SK-N-SH treated with all-trans-retinoic acid at 6 μM for 48 hours (cell line): ENCODE measurements at regions not wholly inside any gene's neighbourhood (a gene's known extent, or its start where the extent isn't known, plus 50 kb on each side); places are given as distances from the start of the nearest gene placed in this dataset.
A peak's percentile ranks its signal among the peaks of the same experiment; 100 is the strongest.

ENCODE experiments used
- ATAC-seq: fragments of 200-7000 bp; cut with Tn5 transposase; 3 replicates; pipeline ENCODE4 v1.9.1; 2020; ENCODE audit warnings: mild to moderate bottlenecking, moderate library complexity
- ARNTL ChIP-seq: fragments of 450-650 bp; formaldehyde crosslinking; IDR thresholded peaks from 2 replicates; pipeline ENCODE4 v1.5.0; 2020; ENCODE audit warnings: low read depth, mild to moderate bottlenecking, moderate library complexity, borderline replicate concordance
- BACH2 ChIP-seq: fragments of 250-450 bp; sonication (Bioruptor Pico); IDR thresholded peaks from 2 replicates; pipeline ENCODE4 v1.9.0; 2021; ENCODE audit warnings: mild to moderate bottlenecking, borderline replicate concordance
- GLIS3 ChIP-seq: fragments of 250-450 bp; sonication (Bioruptor Pico); IDR thresholded peaks from 2 replicates; pipeline ENCODE4 v1.5.0; 2020; ENCODE audit warnings: mild to moderate bottlenecking, moderate library complexity
- ISL1 ChIP-seq: fragments of 250-450 bp; sonication (Bioruptor Pico); IDR thresholded peaks from 2 replicates; pipeline ENCODE4 v2.1.2; 2022; ENCODE audit warnings: mild to moderate bottlenecking, moderate library complexity
- OSR1 ChIP-seq: fragments of 250-450 bp; sonication (Bioruptor Pico); IDR thresholded peaks from 2 replicates; pipeline ENCODE4 v1.8.0; 2022; ENCODE audit warnings: moderate library complexity, mild to moderate bottlenecking, inconsistent platforms
- PPARA ChIP-seq: fragments of 250-450 bp; sonication (Bioruptor Pico); IDR thresholded peaks from 2 replicates; pipeline ENCODE4 v1.5.0; 2020; ENCODE audit warnings: mild to moderate bottlenecking, borderline replicate concordance
- RARB ChIP-seq: fragments of 250-450 bp; sonication (Bioruptor Pico); IDR thresholded peaks from 2 replicates; pipeline ENCODE4 v1.8.0; 2021; ENCODE audit warnings: mild to moderate bottlenecking, moderate library complexity
- SNAI2 ChIP-seq: fragments of 250-450 bp; sonication (Bioruptor Pico); IDR thresholded peaks from 2 replicates; pipeline ENCODE4 v1.5.0; 2020; ENCODE audit warnings: mild to moderate bottlenecking, moderate library complexity
- TOX ChIP-seq: fragments of 250-450 bp; sonication (Bioruptor Pico); IDR thresholded peaks from 2 replicates; pipeline ENCODE4 v1.8.0; 2021; ENCODE audit warnings: mild to moderate bottlenecking, moderate library complexity, borderline replicate concordance
- ZC3H10 ChIP-seq: fragments of 250-450 bp; sonication (Bioruptor Pico); IDR thresholded peaks from 2 replicates; pipeline ENCODE4 v1.5.1; 2021; ENCODE audit warnings: mild to moderate bottlenecking, moderate library complexity
- ZFP3 ChIP-seq: fragments of 250-450 bp; sonication (Bioruptor Pico); IDR thresholded peaks from 2 replicates; pipeline ENCODE4 v1.5.0; 2020; ENCODE audit warnings: mild to moderate bottlenecking, moderate library complexity
- ZNF565 ChIP-seq: fragments of 450-650 bp; formaldehyde crosslinking; conservative IDR thresholded peaks from 2 replicates; pipeline ENCODE4 v1.5.0; 2020; ENCODE audit warnings: low read depth, mild to moderate bottlenecking, moderate library complexity
- ZNF70 ChIP-seq: fragments of 450-650 bp; formaldehyde crosslinking; IDR thresholded peaks from 2 replicates; pipeline ENCODE4 v1.5.0; 2020; ENCODE audit warnings: mild to moderate bottlenecking, moderate library complexity
- ZNF8 ChIP-seq: fragments of 450-650 bp; formaldehyde crosslinking; IDR thresholded peaks from 2 replicates; pipeline ENCODE4 v1.5.0; 2020; ENCODE audit warnings: mild to moderate bottlenecking, moderate library complexity
- TF ChIP-seq, protein P1 (sequence below): fragments of 250-450 bp; sonication (Bioruptor Pico); IDR thresholded peaks from 2 replicates; pipeline ENCODE4 v1.8.0; 2021; ENCODE audit warnings: low read depth, mild to moderate bottlenecking, moderate library complexity, borderline replicate concordance
- TF ChIP-seq, protein P2 (sequence below): fragments of 250-450 bp; sonication (Bioruptor Pico); IDR thresholded peaks from 2 replicates; pipeline ENCODE4 v1.5.0; 2020; ENCODE audit warnings: mild to moderate bottlenecking, moderate library complexity
- TF ChIP-seq, protein P3 (sequence below): fragments of 250-450 bp; sonication (Bioruptor Pico); IDR thresholded peaks from 2 replicates; pipeline ENCODE4 v1.5.1; 2020; ENCODE audit warnings: low read depth, mild to moderate bottlenecking, moderate library complexity
- TF ChIP-seq, protein P4 (sequence below): fragments of 250-450 bp; sonication (Bioruptor Pico); IDR thresholded peaks from 2 replicates; pipeline ENCODE4 v1.8.0; 2020; ENCODE audit warnings: mild to moderate bottlenecking, moderate library complexity, borderline replicate concordance

DNA sequence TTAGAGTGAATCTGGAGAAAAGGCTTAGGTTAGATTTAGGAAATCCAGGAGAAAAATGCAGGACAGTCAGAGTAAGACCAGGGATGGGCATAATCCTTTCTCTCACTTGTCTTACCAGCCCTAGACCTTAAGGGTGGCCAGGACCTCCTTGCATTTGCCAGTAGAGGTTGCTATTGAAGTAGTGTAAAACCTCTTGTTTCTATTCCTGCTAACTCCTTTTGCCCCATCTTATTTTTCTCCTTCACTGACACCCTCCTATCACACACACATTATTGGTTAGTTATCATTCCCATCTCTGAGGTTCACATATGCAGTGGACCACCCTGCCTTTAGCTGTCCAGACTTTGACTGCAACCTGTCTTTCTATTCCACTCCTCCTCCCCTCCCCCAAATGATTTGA, 75.0 kb upstream of the MACF1 start:
- peak; percentile 84 for ATAC-seq
- TF ChIP-seq BACH2 (CRISPR knock-in tag), result no peak
- TF ChIP-seq, protein P1, sequence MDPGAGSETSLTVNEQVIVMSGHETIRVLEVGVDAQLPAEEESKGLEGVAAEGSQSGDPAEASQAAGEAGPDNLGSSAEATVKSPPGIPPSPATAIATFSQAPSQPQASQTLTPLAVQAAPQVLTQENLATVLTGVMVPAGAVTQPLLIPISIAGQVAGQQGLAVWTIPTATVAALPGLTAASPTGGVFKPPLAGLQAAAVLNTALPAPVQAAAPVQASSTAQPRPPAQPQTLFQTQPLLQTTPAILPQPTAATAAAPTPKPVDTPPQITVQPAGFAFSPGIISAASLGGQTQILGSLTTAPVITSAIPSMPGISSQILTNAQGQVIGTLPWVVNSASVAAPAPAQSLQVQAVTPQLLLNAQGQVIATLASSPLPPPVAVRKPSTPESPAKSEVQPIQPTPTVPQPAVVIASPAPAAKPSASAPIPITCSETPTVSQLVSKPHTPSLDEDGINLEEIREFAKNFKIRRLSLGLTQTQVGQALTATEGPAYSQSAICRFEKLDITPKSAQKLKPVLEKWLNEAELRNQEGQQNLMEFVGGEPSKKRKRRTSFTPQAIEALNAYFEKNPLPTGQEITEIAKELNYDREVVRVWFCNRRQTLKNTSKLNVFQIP (CRISPR knock-in tag), result no peak
- TF ChIP-seq, all 23 proteins: peak for 0

DNA sequence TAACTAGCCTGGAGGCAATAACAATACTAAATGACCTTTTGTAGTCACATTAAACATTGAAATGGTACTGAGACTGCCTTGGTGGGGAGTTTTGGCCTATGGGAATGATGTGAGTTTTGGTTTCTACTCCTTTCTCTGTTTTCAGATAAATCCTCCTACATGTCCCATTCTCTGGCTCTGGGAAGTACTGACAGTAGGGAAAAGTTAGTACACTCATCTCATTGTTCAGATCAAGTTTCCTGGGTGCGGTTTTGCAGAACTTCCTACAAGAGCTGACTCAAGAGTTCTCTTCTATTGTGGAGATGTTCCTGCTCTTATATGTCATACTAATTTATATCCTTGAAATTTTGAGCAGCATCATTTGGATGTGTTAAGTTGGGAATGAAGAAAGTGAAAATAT, 74.2 kb upstream of the MACF1 start:
- TF ChIP-seq, protein P1 (CRISPR knock-in tag), result no peak
- TF ChIP-seq ARNTL (CRISPR knock-in tag) (no peak), RARB (CRISPR knock-in tag) (no peak), ZFP3 (no peak), ZC3H10 (CRISPR knock-in tag) (no peak), ISL1 (CRISPR knock-in tag) (no peak), ZNF70 (CRISPR knock-in tag) (no peak), PPARA (CRISPR knock-in tag) (no peak)
- TF ChIP-seq, protein P2, sequence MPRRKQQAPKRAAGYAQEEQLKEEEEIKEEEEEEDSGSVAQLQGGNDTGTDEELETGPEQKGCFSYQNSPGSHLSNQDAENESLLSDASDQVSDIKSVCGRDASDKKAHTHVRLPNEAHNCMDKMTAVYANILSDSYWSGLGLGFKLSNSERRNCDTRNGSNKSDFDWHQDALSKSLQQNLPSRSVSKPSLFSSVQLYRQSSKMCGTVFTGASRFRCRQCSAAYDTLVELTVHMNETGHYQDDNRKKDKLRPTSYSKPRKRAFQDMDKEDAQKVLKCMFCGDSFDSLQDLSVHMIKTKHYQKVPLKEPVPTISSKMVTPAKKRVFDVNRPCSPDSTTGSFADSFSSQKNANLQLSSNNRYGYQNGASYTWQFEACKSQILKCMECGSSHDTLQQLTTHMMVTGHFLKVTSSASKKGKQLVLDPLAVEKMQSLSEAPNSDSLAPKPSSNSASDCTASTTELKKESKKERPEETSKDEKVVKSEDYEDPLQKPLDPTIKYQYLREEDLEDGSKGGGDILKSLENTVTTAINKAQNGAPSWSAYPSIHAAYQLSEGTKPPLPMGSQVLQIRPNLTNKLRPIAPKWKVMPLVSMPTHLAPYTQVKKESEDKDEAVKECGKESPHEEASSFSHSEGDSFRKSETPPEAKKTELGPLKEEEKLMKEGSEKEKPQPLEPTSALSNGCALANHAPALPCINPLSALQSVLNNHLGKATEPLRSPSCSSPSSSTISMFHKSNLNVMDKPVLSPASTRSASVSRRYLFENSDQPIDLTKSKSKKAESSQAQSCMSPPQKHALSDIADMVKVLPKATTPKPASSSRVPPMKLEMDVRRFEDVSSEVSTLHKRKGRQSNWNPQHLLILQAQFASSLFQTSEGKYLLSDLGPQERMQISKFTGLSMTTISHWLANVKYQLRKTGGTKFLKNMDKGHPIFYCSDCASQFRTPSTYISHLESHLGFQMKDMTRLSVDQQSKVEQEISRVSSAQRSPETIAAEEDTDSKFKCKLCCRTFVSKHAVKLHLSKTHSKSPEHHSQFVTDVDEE, result no peak
- peak; percentile 83 for ATAC-seq

DNA sequence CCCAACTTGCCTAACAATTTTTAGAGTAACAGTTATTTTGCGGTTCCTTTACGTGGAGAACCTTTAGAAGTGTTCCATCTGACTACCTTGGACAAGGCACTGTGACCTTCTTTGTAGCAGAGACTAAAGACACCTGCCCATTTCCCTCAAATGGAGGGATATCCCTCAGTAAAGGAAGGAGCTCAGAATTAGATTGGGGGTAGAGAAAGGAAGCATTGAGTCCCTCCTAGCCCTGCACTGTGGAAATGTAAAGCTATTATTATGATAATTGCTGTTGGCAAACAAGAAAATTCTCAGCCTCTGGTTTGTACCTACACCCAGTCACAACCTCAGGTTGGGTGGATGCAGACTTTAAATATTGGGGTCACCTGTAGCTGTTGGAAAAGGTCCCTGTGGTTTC, 72.6 kb upstream of the MACF1 start:
- no peak for ATAC-seq
- TF ChIP-seq, protein P3, sequence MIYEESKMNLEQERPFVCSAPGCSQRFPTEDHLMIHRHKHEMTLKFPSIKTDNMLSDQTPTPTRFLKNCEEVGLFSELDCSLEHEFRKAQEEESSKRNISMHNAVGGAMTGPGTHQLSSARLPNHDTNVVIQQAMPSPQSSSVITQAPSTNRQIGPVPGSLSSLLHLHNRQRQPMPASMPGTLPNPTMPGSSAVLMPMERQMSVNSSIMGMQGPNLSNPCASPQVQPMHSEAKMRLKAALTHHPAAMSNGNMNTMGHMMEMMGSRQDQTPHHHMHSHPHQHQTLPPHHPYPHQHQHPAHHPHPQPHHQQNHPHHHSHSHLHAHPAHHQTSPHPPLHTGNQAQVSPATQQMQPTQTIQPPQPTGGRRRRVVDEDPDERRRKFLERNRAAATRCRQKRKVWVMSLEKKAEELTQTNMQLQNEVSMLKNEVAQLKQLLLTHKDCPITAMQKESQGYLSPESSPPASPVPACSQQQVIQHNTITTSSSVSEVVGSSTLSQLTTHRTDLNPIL, result no peak
- TF ChIP-seq ZC3H10 (CRISPR knock-in tag) (no peak), GLIS3 (no peak), ZFP3 (no peak), RARB (CRISPR knock-in tag) (no peak), OSR1 (no peak), ZNF565 (CRISPR knock-in tag) (no peak), SNAI2 (CRISPR knock-in tag) (no peak), TOX (CRISPR knock-in tag) (no peak), ZNF8 (CRISPR knock-in tag) (no peak)
- TF ChIP-seq, protein P2, result no peak
- TF ChIP-seq, protein P4, sequence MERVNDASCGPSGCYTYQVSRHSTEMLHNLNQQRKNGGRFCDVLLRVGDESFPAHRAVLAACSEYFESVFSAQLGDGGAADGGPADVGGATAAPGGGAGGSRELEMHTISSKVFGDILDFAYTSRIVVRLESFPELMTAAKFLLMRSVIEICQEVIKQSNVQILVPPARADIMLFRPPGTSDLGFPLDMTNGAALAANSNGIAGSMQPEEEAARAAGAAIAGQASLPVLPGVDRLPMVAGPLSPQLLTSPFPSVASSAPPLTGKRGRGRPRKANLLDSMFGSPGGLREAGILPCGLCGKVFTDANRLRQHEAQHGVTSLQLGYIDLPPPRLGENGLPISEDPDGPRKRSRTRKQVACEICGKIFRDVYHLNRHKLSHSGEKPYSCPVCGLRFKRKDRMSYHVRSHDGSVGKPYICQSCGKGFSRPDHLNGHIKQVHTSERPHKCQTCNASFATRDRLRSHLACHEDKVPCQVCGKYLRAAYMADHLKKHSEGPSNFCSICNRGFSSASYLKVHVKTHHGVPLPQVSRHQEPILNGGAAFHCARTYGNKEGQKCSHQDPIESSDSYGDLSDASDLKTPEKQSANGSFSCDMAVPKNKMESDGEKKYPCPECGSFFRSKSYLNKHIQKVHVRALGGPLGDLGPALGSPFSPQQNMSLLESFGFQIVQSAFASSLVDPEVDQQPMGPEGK (CRISPR knock-in tag), result no peak
- TF ChIP-seq, protein P1 (CRISPR knock-in tag), result no peak
